ENCODE measurements at regions not wholly inside any gene's neighbourhood (a gene's known extent, or its start where the extent isn't known, plus 50 kb on each side); places are given as distances from the start of the nearest gene placed in this dataset.
"Not testable (repeated sequence)": the region's sequence is repeated elsewhere in the genome, so short reads cannot be mapped to it uniquely, and the experiment has no call there.

DNA sequence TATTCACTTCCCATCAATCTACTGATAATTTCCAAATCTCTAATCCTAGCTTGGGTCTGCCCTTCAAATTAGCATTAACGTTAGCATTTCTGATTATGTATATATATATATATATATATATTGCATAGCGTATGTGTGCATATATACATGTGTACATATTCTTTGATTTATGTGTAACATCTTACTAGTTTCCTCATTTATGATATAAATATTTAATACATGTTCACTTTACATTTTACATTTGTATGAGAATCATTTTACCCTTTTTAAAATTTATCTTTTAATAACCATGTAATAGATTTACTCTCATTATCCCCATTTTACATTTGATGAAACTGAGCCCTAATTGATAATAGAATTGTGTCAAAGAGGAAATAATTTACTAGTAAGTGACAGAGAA, 164.7 kb downstream of the ZNF648 start:
- Histone ChIP-seq H3K4me2 (ENCODE audit: low read length) (no peak overlapping the region), H3K27me3 (ENCODE audit: control insufficient read depth, low read length) (no peaks in the 10 kb centered on the region), H3K27ac (ENCODE audit: low read depth, low read length) (no peak overlapping the region), H3K4me3 (ENCODE audit: low read length) (no peak overlapping the region), H3K36me3 (ENCODE audit: control insufficient read depth, low read length) (no peaks in the 10 kb centered on the region), H3K79me2 (ENCODE audit: control insufficient read depth, low read length) (no peaks in the 10 kb centered on the region), H3K9me3 (ENCODE audit: control insufficient read depth, insufficient read depth, low read length) (no peaks in the 10 kb centered on the region), H3K9me2 (replicated peaks; ENCODE audit: control insufficient read depth, low read length) (no peaks in the 10 kb centered on the region), H3F3A (ENCODE audit: control insufficient read depth, insufficient read depth) (no peaks in the 10 kb centered on the region), H4K20me1 (ENCODE audit: control insufficient read depth, insufficient read depth, low read depth, low read length) (no peaks in the 10 kb centered on the region), H3K4me1 (ENCODE audit: control insufficient read depth, low read length) (no peaks in the 10 kb centered on the region)
- no peak for TF ChIP-seq EZH2phosphoT487 (IDR thresholded peaks at IDR 0.05; ENCODE audit: borderline replicate concordance, low read length)
- TF ChIP-seq, protein P1, sequence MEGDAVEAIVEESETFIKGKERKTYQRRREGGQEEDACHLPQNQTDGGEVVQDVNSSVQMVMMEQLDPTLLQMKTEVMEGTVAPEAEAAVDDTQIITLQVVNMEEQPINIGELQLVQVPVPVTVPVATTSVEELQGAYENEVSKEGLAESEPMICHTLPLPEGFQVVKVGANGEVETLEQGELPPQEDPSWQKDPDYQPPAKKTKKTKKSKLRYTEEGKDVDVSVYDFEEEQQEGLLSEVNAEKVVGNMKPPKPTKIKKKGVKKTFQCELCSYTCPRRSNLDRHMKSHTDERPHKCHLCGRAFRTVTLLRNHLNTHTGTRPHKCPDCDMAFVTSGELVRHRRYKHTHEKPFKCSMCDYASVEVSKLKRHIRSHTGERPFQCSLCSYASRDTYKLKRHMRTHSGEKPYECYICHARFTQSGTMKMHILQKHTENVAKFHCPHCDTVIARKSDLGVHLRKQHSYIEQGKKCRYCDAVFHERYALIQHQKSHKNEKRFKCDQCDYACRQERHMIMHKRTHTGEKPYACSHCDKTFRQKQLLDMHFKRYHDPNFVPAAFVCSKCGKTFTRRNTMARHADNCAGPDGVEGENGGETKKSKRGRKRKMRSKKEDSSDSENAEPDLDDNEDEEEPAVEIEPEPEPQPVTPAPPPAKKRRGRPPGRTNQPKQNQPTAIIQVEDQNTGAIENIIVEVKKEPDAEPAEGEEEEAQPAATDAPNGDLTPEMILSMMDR (IDR thresholded peaks at IDR 0.05; ENCODE audit: low read depth, low read length, poor library complexity, severe bottlenecking), result no peak

DNA sequence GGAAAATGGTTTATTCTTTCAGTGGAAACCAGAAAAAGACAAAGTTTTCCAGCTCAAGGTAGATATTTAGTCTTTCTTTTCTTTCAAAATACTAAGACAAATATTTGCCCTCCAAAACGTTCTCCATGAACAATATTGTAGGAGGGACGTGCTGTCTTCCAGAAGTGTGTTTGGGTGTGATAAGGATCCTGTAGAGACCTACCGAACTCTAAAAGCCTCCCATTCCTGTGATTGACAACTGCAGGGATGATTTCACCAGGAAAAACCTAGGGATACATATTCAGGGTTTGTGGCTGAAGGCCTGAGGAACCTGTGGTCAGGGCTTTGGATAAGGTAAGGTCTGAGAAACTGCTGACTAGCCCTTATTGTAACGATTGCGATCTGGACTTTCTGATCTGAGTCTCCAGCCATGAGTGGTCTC, 167.1 kb downstream of the ZNF648 start:
- no peak for TF ChIP-seq EZH2phosphoT487 (IDR thresholded peaks at IDR 0.05; ENCODE audit: borderline replicate concordance, low read length)
- TF ChIP-seq, protein P1 (IDR thresholded peaks at IDR 0.05; ENCODE audit: low read depth, low read length, poor library complexity, severe bottlenecking), result no peak
- H3K27me3 ChIP-seq (ENCODE audit: control insufficient read depth, low read length), result no peaks in the 10 kb centered on the region
- H3K9me3 ChIP-seq (ENCODE audit: control insufficient read depth, insufficient read depth, low read length), result no peaks in the 10 kb centered on the region

DNA sequence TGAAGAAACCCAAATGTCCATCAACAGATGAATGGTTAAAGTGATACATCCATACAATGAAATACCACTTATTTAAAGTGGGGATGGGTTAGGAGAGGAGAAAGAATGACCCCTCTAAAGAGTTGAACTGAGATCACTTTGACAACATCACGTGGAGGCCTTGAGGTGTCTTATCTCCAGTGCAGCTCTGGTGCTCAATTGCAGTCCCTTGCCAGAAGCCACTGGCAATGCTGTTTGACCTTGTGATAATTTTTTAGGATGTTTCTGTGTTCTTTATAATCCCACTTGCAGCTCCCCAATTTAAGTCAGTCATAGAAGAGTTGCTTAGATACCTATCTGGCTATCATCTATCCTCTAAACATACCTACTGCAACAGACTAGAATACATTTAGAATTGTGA, 167.6 kb downstream of the ZNF648 start:
- Histone ChIP-seq H3K4me2 (ENCODE audit: low read length) (no peak overlapping the region), H3K79me2 (ENCODE audit: control insufficient read depth, low read length) (no peaks in the 10 kb centered on the region), H3K27me3 (ENCODE audit: control insufficient read depth, low read length) (no peaks in the 10 kb centered on the region), H4K20me1 (ENCODE audit: control insufficient read depth, insufficient read depth, low read depth, low read length) (no peaks in the 10 kb centered on the region), H3K27ac (ENCODE audit: low read depth, low read length) (no peak overlapping the region), H3K9me3 (ENCODE audit: control insufficient read depth, insufficient read depth, low read length) (no peaks in the 10 kb centered on the region), H3K9me2 (replicated peaks; ENCODE audit: control insufficient read depth, low read length) (no peaks in the 10 kb centered on the region), H3F3A (ENCODE audit: control insufficient read depth, insufficient read depth) (no peaks in the 10 kb centered on the region), H3K4me1 (ENCODE audit: control insufficient read depth, low read length) (no peaks in the 10 kb centered on the region), H3K4me3 (ENCODE audit: low read length) (no peak overlapping the region), H3K36me3 (ENCODE audit: control insufficient read depth, low read length) (no peaks in the 10 kb centered on the region)
- TF ChIP-seq, protein P1 (IDR thresholded peaks at IDR 0.05; ENCODE audit: low read depth, low read length, poor library complexity, severe bottlenecking), result no peak
- TF ChIP-seq EZH2phosphoT487 (IDR thresholded peaks at IDR 0.05; ENCODE audit: borderline replicate concordance, low read length), result no peak

More for the DNA sequence above, 167.1 kb downstream of the ZNF648 start:
- no peaks in the 10 kb centered on the region for H3F3A ChIP-seq (ENCODE audit: control insufficient read depth, insufficient read depth)
- H3K4me3 ChIP-seq (ENCODE audit: low read length), result no peak overlapping the region
- no peaks in the 10 kb centered on the region for H4K20me1 ChIP-seq (ENCODE audit: control insufficient read depth, insufficient read depth, low read depth, low read length)
- no peak overlapping the region for H3K27ac ChIP-seq (ENCODE audit: low read depth, low read length)
- no peak overlapping the region for H3K4me2 ChIP-seq (ENCODE audit: low read length)
- no peaks in the 10 kb centered on the region for H3K9me2 ChIP-seq (replicated peaks; ENCODE audit: control insufficient read depth, low read length)
- H3K4me1 ChIP-seq (ENCODE audit: control insufficient read depth, low read length), result no peaks in the 10 kb centered on the region
- H3K79me2 ChIP-seq (ENCODE audit: control insufficient read depth, low read length), result no peaks in the 10 kb centered on the region
- H3K36me3 ChIP-seq (ENCODE audit: control insufficient read depth, low read length), result no peaks in the 10 kb centered on the region

DNA sequence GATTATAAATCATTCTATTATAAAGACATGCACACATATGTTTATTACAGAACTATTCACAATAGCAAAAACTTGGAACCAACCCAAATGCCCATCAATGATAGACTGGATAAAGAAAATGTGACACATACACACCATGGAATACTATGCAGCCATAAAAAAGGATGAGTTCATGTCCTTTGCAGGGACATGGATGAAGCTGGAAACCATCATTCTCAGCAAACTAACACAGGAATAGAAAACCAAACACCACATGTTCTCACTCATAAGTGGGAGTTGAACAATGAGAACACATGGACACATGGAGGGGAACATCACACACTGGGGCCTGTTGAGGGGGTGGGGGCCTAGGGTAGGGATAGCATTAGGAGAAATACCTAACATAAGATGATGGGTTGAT, 168.4 kb downstream of the ZNF648 start:
- H3K36me3 ChIP-seq (ENCODE audit: control insufficient read depth, low read length); H3K4me2 ChIP-seq (ENCODE audit: low read length); H3K79me2 ChIP-seq (ENCODE audit: control insufficient read depth, low read length); H3K4me3 ChIP-seq (ENCODE audit: low read length); H3K4me1 ChIP-seq (ENCODE audit: control insufficient read depth, low read length); H3K27me3 ChIP-seq (ENCODE audit: control insufficient read depth, low read length); H3K9me2 ChIP-seq (replicated peaks; ENCODE audit: control insufficient read depth, low read length); H3K9me3 ChIP-seq (ENCODE audit: control insufficient read depth, insufficient read depth, low read length); H4K20me1 ChIP-seq (ENCODE audit: control insufficient read depth, insufficient read depth, low read depth, low read length); H3K27ac ChIP-seq (ENCODE audit: low read depth, low read length); H3F3A ChIP-seq (ENCODE audit: control insufficient read depth, insufficient read depth): not testable (repeated sequence)
